ENCODE measurements at regions not wholly inside any gene's neighbourhood (a gene's known extent, or its start where the extent isn't known, plus 50 kb on each side); places are given as distances from the start of the nearest gene placed in this dataset.

- TF ChIP-seq ZNF318 (CRISPR knock-in tag; IDR thresholded peaks at IDR 0.05) (no peak), FOXC1 (CRISPR knock-in tag; IDR thresholded peaks at IDR 0.05; ENCODE audit: borderline replicate concordance) (no peak), AGO1 (IDR thresholded peaks at IDR 0.05; ENCODE audit: low read depth, low read length, poor library complexity, severe bottlenecking) (no peak), GLI4 (CRISPR knock-in tag; IDR thresholded peaks at IDR 0.05; ENCODE audit: borderline replicate concordance) (no peak), AKNA (CRISPR knock-in tag; IDR thresholded peaks at IDR 0.05; ENCODE audit: borderline replicate concordance) (no peak), ZNF33A (CRISPR knock-in tag; IDR thresholded peaks at IDR 0.05; ENCODE audit: borderline replicate concordance) (no peak), ZNF160 (CRISPR knock-in tag; IDR thresholded peaks at IDR 0.05) (no peak), TRIM22 (IDR thresholded peaks at IDR 0.05) (no peak), SP2 (CRISPR knock-in tag; IDR thresholded peaks at IDR 0.05) (no peak), RBM39 (IDR thresholded peaks at IDR 0.05; ENCODE audit: low read depth, low read length, poor library complexity, severe bottlenecking) (no peak), ELK4 (CRISPR knock-in tag; IDR thresholded peaks at IDR 0.05; ENCODE audit: borderline replicate concordance) (no peak), ZGPAT (CRISPR knock-in tag; IDR thresholded peaks at IDR 0.05) (no peak)
These were observed 271.4 kb downstream of the MAF start (continued) for GRCh38 chr16:79329166-79329521.
